Keratinocyte (primary cell): ENCODE measurements at regions not wholly inside any gene's neighbourhood (a gene's known extent, or its start where the extent isn't known, plus 50 kb on each side); places are given as distances from the start of the nearest gene placed in this dataset.
"Not testable (repeated sequence)": the region's sequence is repeated elsewhere in the genome, so short reads cannot be mapped to it uniquely, and the experiment has no call there.

ENCODE experiments used
- DNase-seq: peaks from one replicate; pipeline ENCODE4 v3.0.0-alpha.2; 2011; ENCODE audit warnings: low read depth, missing footprints, low spot score
- FAIRE-seq: peaks from 2 replicates; lab custom pipeline; 2011; peaks lifted over from hg19 to GRCh38; lab: Jason Lieb, UNC
- H2AFZ ChIP-seq: 2 replicates; pipeline ENCODE4 v1.6.0; 2012; ENCODE audit warnings: low read length, control low read depth, inconsistent platforms; ENCODE audit not compliant: control insufficient read depth
- H3K27ac ChIP-seq: 2 replicates; pipeline ENCODE4 v1.5.1; 2011; ENCODE audit warnings: low read length; ENCODE audit not compliant: control insufficient read depth, insufficient read depth
- H3K27me3 ChIP-seq: 3 replicates; pipeline ENCODE4 v1.6.0; 2011; ENCODE audit warnings: low read length; ENCODE audit not compliant: control insufficient read depth, insufficient read depth; ENCODE audit errors: extremely low read depth
- H3K36me3 ChIP-seq, 2 experiments: 2 replicates in 1 of 2; 3 replicates in 1 of 2; pipeline ENCODE4 v1.5.1; 2011; ENCODE audit warnings: low read length in 2 of 2, mild to moderate bottlenecking in 1 of 2; ENCODE audit not compliant: control insufficient read depth in 2 of 2, insufficient read depth in 2 of 2; ENCODE audit errors: extremely low read depth in 1 of 2
- H3K4me1 ChIP-seq: 3 replicates; pipeline ENCODE4 v1.5.1; 2011; ENCODE audit warnings: low read length; ENCODE audit not compliant: control insufficient read depth, insufficient read depth; ENCODE audit errors: extremely low read depth
- H3K4me2 ChIP-seq: 3 replicates; pipeline ENCODE4 v1.6.0; 2011; ENCODE audit warnings: low read depth, low read length; ENCODE audit not compliant: control insufficient read depth, insufficient read depth; ENCODE audit errors: extremely low read depth
- H3K4me3 ChIP-seq, 3 experiments: fragments of 200-600 bp in 1 of 3; sonication (generic) in 1 of 3; 2 replicates in 2 of 3; 3 replicates in 1 of 3; pipeline ENCODE4 v1.5.1; 2011 to 2016; ENCODE audit warnings: low read length in 3 of 3, mild to moderate bottlenecking in 3 of 3, control low read depth in 2 of 3, inconsistent platforms in 1 of 3, low read depth in 1 of 3, mixed read lengths in 1 of 3, mixed run types in 1 of 3, moderate library complexity in 1 of 3; ENCODE audit not compliant: control insufficient read depth in 2 of 3, insufficient read depth in 2 of 3; ENCODE audit errors: extremely low read depth in 1 of 3
- H3K79me2 ChIP-seq: 2 replicates; pipeline ENCODE4 v1.6.0; 2012; ENCODE audit warnings: low read length; ENCODE audit not compliant: control insufficient read depth, insufficient read depth
- H3K9ac ChIP-seq: 3 replicates; pipeline ENCODE4 v1.6.0; 2011; ENCODE audit warnings: low read length; ENCODE audit not compliant: control insufficient read depth, insufficient read depth; ENCODE audit errors: extremely low read depth
- H3K9me1 ChIP-seq: 3 replicates; pipeline ENCODE4 v1.6.0; 2011; ENCODE audit warnings: low read length; ENCODE audit not compliant: control insufficient read depth, insufficient read depth; ENCODE audit errors: extremely low read depth
- H3K9me3 ChIP-seq: 2 replicates; pipeline ENCODE4 v1.5.1; 2012; ENCODE audit warnings: low read depth, low read length; ENCODE audit not compliant: control insufficient read depth
- H4K20me1 ChIP-seq: 3 replicates; pipeline ENCODE4 v1.6.0; 2011; ENCODE audit warnings: low read length; ENCODE audit not compliant: control insufficient read depth, insufficient read depth; ENCODE audit errors: extremely low read depth
- EZH2 ChIP-seq: IDR thresholded peaks from one replicate; pipeline ENCODE4 v1.6.1; 2012; ENCODE audit warnings: inconsistent platforms, mild to moderate bottlenecking, low read length, moderate library complexity
- dilution Hi-C: fragments of 300-500 bp; cut with MboI; formaldehyde crosslinking; loops from one replicate; pipeline ENCODE4 v1.7.0; 2020; ENCODE audit warnings: low sequenced_read_pairs; ENCODE audit not compliant: extremely low pct_ligation_motif_present
- TF ChIP-seq, protein P1 (sequence below), 3 experiments: IDR thresholded peaks in 1 of 3; conservative IDR thresholded peaks in 1 of 3; optimal IDR thresholded peaks in 1 of 3; 2 replicates in 2 of 3; 3 replicates in 1 of 3; pipeline versions ENCODE3 to v1.5.1; 2011; ENCODE audit warnings: low read length in 3 of 3, mild to moderate bottlenecking in 3 of 3, moderate library complexity in 2 of 3, control low read depth in 1 of 3, inconsistent platforms in 1 of 3; ENCODE audit not compliant: insufficient read depth in 2 of 3; ENCODE audit errors: extremely low read depth in 1 of 3

DNA sequence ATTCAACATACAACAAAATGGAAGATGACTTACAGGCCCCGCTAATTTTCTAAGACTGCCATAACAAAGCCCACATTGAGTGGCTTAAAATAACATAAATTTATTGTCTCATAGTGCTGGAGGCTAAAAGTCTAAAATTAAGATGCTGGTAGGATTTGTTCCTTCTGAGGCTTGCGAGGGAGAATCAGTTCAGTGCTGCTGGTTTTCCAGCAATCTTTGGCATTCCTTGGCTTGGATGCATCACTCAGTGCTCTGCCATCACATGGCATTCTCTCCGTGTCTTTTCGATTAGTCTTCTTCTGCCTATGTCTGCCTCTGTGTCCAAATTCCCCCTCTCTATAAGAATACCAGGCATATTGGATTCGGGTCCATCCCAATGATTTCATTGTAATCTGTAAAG lies 959.3 kb upstream of the TMEFF2 start:
- Histone ChIP-seq H3K4me1 (peaks cover 6% of the 10 kb centered on the region), H2AFZ (peak overlapping the region; percentile 61)

DNA sequence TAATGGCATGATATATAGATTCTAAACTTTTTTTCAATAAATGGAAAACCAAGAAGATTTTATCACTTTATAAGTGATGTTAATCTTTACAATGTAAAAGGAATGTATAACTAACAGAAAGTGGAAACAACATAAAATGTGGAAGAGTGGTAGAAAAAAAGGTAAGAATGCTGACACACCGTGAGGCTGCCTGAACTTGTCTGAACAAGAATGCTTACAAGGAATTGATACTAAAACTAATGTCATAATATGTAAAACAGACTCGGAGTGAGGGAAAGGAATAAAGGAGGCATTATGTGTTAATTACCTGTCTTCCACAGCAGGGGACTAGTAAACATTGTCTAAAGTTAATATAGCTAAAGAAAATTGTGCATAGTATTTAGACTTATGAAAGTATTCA lies 958.8 kb upstream of the TMEFF2 start:
- Histone ChIP-seq H3K4me3 (no peak overlapping the region), H3K27ac (no peak overlapping the region), H3K79me2 (no peaks in the 10 kb centered on the region), H3K9me3 (no peaks in the 10 kb centered on the region), H3K9me1 (no peaks in the 10 kb centered on the region), H3K36me3 (no peaks in the 10 kb centered on the region), H3K9ac (no peak overlapping the region), H3K4me1 (peaks cover 6% of the 10 kb centered on the region), H2AFZ (peak overlapping the region; percentile 61), H4K20me1 (no peaks in the 10 kb centered on the region), H3K4me2 (peak overlapping the region; percentile 41), H3K27me3 (no peaks in the 10 kb centered on the region)
- peak; percentile 74 for FAIRE-seq
- dilution Hi-C loops = no loop called here
- DNase-seq = peak; percentile 19
- TF ChIP-seq, protein P1, sequence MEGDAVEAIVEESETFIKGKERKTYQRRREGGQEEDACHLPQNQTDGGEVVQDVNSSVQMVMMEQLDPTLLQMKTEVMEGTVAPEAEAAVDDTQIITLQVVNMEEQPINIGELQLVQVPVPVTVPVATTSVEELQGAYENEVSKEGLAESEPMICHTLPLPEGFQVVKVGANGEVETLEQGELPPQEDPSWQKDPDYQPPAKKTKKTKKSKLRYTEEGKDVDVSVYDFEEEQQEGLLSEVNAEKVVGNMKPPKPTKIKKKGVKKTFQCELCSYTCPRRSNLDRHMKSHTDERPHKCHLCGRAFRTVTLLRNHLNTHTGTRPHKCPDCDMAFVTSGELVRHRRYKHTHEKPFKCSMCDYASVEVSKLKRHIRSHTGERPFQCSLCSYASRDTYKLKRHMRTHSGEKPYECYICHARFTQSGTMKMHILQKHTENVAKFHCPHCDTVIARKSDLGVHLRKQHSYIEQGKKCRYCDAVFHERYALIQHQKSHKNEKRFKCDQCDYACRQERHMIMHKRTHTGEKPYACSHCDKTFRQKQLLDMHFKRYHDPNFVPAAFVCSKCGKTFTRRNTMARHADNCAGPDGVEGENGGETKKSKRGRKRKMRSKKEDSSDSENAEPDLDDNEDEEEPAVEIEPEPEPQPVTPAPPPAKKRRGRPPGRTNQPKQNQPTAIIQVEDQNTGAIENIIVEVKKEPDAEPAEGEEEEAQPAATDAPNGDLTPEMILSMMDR (optimal IDR thresholded peaks at IDR 0.05 in 1 of 3, IDR thresholded peaks at IDR 0.05 in 1 of 3, conservative IDR thresholded peaks at IDR 0.05 in 1 of 3; ENCODE audit: extremely low read depth in 1 of 3, insufficient read depth in 2 of 3, low read length in 3 of 3) = no peak
- TF ChIP-seq EZH2 = no peak

More for the DNA sequence above, 959.3 kb upstream of the TMEFF2 start:
- no peak overlapping the region for H3K9ac ChIP-seq
- TF ChIP-seq, protein P1 (optimal IDR thresholded peaks at IDR 0.05 in 1 of 3, IDR thresholded peaks at IDR 0.05 in 1 of 3, conservative IDR thresholded peaks at IDR 0.05 in 1 of 3; ENCODE audit: extremely low read depth in 1 of 3, insufficient read depth in 2 of 3, low read length in 3 of 3) = no peak
- TF ChIP-seq EZH2 = no peak
- no peak overlapping the region for H3K27ac ChIP-seq
- H3K9me3 ChIP-seq = no peaks in the 10 kb centered on the region
- peak overlapping the region; percentile 41 for H3K4me2 ChIP-seq
- DNase-seq (no peak), FAIRE-seq (no peak)
- dilution Hi-C loops = no loop called here
- H4K20me1 ChIP-seq = no peaks in the 10 kb centered on the region
- H3K27me3 ChIP-seq = no peaks in the 10 kb centered on the region
- no peak overlapping the region for H3K4me3 ChIP-seq
- no peaks in the 10 kb centered on the region for H3K9me1 ChIP-seq
- H3K36me3 ChIP-seq = no peaks in the 10 kb centered on the region
- no peaks in the 10 kb centered on the region for H3K79me2 ChIP-seq

GRCh38 chr2:193142467-193142866 lies 947.7 kb upstream of the TMEFF2 start:
- FAIRE-seq, H3K79me2 ChIP-seq, H3K9me3 ChIP-seq, DNase-seq, dilution Hi-C loops, H3K27me3 ChIP-seq, H3K9ac ChIP-seq, H3K4me3 ChIP-seq, H3K4me2 ChIP-seq, H3K27ac ChIP-seq, H4K20me1 ChIP-seq, H3K4me1 ChIP-seq, H3K36me3 ChIP-seq, H2AFZ ChIP-seq, H3K9me1 ChIP-seq: not testable (repeated sequence)
